OCI-LY7 (cell line): ENCODE measurements at regions not wholly inside any gene's neighbourhood (a gene's known extent, or its start where the extent isn't known, plus 50 kb on each side); places are given as distances from the start of the nearest gene placed in this dataset.

Experiments
- EZH2phosphoT487 ChIP-seq: fragments of 200-600 bp; sonication (generic); IDR thresholded peaks from 2 replicates; pipeline ENCODE4 v1.6.1; 2018; ENCODE audit warnings: low read depth, borderline replicate concordance, mild to moderate bottlenecking, mixed run types, antibody characterized with exemption, low read length, moderate library complexity, mixed read lengths
- TF ChIP-seq, protein P1 (sequence below): fragments of 200-600 bp; sonication (generic); conservative IDR thresholded peaks from 2 replicates; pipeline ENCODE4 v1.5.1; 2014; ENCODE audit warnings: mild to moderate bottlenecking, antibody characterized with exemption, low read length, moderate library complexity, mixed read lengths

DNA sequence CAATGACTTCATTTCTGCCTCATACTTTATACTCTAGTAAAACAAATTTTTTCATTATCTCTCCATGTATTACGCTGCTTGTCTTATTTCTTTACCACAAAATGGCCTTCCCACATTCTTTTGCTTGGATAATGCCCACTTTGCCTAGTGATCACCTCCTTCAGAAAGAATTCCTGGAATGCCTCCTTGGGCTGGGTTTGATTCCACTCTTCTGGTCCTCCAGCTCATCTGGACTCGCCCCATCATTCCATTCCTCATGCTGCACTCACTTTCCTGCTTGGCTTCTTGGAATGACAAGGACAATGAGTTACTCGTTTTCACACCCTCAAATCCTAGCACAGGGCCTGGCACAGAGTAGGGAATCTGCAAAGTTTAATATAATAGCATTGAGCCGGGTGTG is 475.1 kb upstream of the LARGE1 start:
- TF ChIP-seq, protein P1, sequence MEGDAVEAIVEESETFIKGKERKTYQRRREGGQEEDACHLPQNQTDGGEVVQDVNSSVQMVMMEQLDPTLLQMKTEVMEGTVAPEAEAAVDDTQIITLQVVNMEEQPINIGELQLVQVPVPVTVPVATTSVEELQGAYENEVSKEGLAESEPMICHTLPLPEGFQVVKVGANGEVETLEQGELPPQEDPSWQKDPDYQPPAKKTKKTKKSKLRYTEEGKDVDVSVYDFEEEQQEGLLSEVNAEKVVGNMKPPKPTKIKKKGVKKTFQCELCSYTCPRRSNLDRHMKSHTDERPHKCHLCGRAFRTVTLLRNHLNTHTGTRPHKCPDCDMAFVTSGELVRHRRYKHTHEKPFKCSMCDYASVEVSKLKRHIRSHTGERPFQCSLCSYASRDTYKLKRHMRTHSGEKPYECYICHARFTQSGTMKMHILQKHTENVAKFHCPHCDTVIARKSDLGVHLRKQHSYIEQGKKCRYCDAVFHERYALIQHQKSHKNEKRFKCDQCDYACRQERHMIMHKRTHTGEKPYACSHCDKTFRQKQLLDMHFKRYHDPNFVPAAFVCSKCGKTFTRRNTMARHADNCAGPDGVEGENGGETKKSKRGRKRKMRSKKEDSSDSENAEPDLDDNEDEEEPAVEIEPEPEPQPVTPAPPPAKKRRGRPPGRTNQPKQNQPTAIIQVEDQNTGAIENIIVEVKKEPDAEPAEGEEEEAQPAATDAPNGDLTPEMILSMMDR, result no peak
- no peak for TF ChIP-seq EZH2phosphoT487
